ENCODE measurements at regions not wholly inside any gene's neighbourhood (a gene's known extent, or its start where the extent isn't known, plus 50 kb on each side); places are given as distances from the start of the nearest gene placed in this dataset.

DNA sequence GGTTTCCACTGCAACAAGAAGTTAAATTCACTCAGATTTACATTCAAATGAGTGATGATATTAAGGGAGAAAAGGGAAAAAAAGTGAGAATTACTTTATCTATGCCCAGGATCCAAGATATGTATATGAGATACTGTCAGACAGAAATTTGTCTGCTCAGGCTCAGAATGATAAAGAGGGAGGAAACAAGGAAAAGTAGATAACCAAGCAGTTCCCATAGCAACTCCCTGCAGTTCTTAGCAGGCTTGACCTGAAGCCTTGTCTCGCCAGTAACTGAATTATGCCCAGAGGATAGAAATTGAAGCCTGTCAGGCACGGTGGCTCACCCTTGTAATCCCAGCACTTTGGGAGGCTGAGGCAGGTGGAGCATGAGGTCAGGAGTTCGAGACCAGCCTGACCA is 304.4 kb downstream of the TLE1 start:
- TF ChIP-seq CTCF (IDR thresholded peaks at IDR 0.05) (no peak), POLR2A (IDR thresholded peaks at IDR 0.05) (no peak)

Measured in adrenal gland (tissue), 5 donors.